Skeletal muscle cell (primary cell): ENCODE measurements at regions not wholly inside any gene's neighbourhood (a gene's known extent, or its start where the extent isn't known, plus 50 kb on each side); places are given as distances from the start of the nearest gene placed in this dataset.
"Not testable (repeated sequence)": the region's sequence is repeated elsewhere in the genome, so short reads cannot be mapped to it uniquely, and the experiment has no call there.

Source experiments
- DNase-seq: peaks from one replicate; pipeline ENCODE4 v3.0.0-alpha.2; 2010; ENCODE audit warnings: low read depth
- H3K4me3 ChIP-seq: 2 replicates; pipeline ENCODE4 v1.5.1; 2011; ENCODE audit warnings: low read depth, mild to moderate bottlenecking, control low read depth, low read length, moderate library complexity

- H3K4me3 ChIP-seq: no peak overlapping the region
- DNase-seq: no peak
Measured at GRCh38 chr4:27678027-27678426, 817.4 kb downstream of the STIM2 start.

- no peak overlapping the region for H3K4me3 ChIP-seq
- peak; percentile 18 for DNase-seq
Measured at GRCh38 chr4:27684610-27685011, 824.0 kb downstream of the STIM2 start.

- no peak overlapping the region for H3K4me3 ChIP-seq
- no peak for DNase-seq
Measured at GRCh38 chr4:27685091-27685490, 824.5 kb downstream of the STIM2 start.

- no peak overlapping the region for H3K4me3 ChIP-seq
- DNase-seq: no peak
Measured at GRCh38 chr4:27685947-27686346, 825.3 kb downstream of the STIM2 start.

GRCh38 chr4:27692158-27692557 lies 831.5 kb downstream of the STIM2 start:
- H3K4me3 ChIP-seq: no peak overlapping the region
- DNase-seq: no peak

- no peak for DNase-seq
- H3K4me3 ChIP-seq: no peak overlapping the region
Measured at GRCh38 chr4:27692868-27693634, 832.4 kb downstream of the STIM2 start.

GRCh38 chr4:27696257-27696656 lies 835.6 kb downstream of the STIM2 start:
- H3K4me3 ChIP-seq, DNase-seq: not testable (repeated sequence)

GRCh38 chr4:27701606-27702005 lies 841.0 kb downstream of the STIM2 start:
- peak; percentile 36 for DNase-seq

GRCh38 chr4:27702730-27703431 lies 842.2 kb downstream of the STIM2 start:
- H3K4me3 ChIP-seq: no peak overlapping the region
- peak; percentile 52 for DNase-seq

More at GRCh38 chr4:27701606-27702005, 841.0 kb downstream of the STIM2 start:
- H3K4me3 ChIP-seq: no peak overlapping the region

GRCh38 chr4:27703771-27704170 lies 843.1 kb downstream of the STIM2 start:
- no peak overlapping the region for H3K4me3 ChIP-seq
- no peak for DNase-seq

GRCh38 chr4:27711041-27711440 lies 850.4 kb downstream of the STIM2 start:
- no peak for DNase-seq
- H3K4me3 ChIP-seq: no peak overlapping the region

GRCh38 chr4:27714073-27714472 lies 853.4 kb downstream of the STIM2 start:
- DNase-seq: no peak
- H3K4me3 ChIP-seq: no peak overlapping the region

GRCh38 chr4:27716693-27717430 lies 856.2 kb downstream of the STIM2 start:
- no peak overlapping the region for H3K4me3 ChIP-seq
- no peak for DNase-seq

- H3K4me3 ChIP-seq: no peak overlapping the region
- DNase-seq: no peak
Measured at GRCh38 chr4:27717431-27717755, 856.8 kb downstream of the STIM2 start.

GRCh38 chr4:27720010-27720766 lies 859.5 kb downstream of the STIM2 start:
- DNase-seq: no peak
- no peak overlapping the region for H3K4me3 ChIP-seq

- no peak for DNase-seq
Measured at GRCh38 chr4:27721193-27721592, 860.6 kb downstream of the STIM2 start.

GRCh38 chr4:27728892-27729291 lies 868.3 kb downstream of the STIM2 start:
- DNase-seq: no peak
- no peak overlapping the region for H3K4me3 ChIP-seq

More at GRCh38 chr4:27721193-27721592, 860.6 kb downstream of the STIM2 start:
- no peak overlapping the region for H3K4me3 ChIP-seq

- H3K4me3 ChIP-seq: no peak overlapping the region
Measured at GRCh38 chr4:27742816-27743215, 882.2 kb downstream of the STIM2 start.

More at GRCh38 chr4:27742816-27743215, 882.2 kb downstream of the STIM2 start:
- no peak for DNase-seq
